ENCODE measurements at regions not wholly inside any gene's neighbourhood (a gene's known extent, or its start where the extent isn't known, plus 50 kb on each side); places are given as distances from the start of the nearest gene placed in this dataset.
"Not testable (repeated sequence)": the region's sequence is repeated elsewhere in the genome, so short reads cannot be mapped to it uniquely, and the experiment has no call there.

DNA sequence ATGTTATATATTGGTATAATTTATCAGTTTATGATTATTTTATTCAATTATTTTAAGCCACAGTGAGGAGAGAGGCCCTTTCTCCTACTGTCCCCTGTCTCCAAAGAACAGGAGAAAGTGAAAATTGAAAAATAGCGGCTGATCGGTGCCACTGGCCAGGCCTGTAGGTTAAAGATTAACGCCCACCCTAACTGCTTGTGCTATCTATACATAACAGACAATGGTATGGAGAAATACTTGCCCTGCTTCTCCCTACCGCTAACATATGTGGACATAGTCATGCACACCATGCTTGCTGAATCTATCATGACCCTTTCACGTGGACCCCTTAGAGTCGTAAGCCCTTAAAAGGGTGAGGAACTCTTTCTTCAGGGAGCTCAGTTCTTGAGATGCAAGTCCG, 67.5 kb downstream of the EIF1AY start:
- no peak for DNase-seq (ENCODE audit: low spot score)
- no peak for FAIRE-seq

GRCh38 chrY:20648265-20648664, 72.7 kb downstream of the EIF1AY start:
- DNase-seq (ENCODE audit: low spot score), result no peak
- no peak for FAIRE-seq

GRCh38 chrY:20648891-20649290, 73.3 kb downstream of the EIF1AY start:
- FAIRE-seq, result peak; percentile 41

DNA sequence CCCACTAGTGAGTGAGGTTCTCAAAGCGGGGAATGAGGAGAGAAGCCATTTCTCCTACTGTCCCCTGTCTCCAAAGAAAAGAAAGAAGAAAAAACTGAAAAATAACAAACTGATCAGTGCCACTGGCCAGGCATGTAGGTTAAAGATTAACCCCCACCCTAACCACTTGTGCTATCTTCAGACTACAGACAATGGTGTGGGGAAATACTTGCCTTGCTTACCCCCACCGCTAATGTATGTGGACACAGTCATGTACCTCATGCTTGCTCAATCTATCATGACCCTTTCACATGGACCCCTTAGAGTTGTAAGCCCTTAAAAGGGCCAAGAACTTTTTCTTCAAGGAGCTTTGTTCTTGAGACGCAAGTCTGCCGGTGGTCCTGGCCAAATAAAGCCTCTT, 75.9 kb downstream of the EIF1AY start:
- no peak for DNase-seq (ENCODE audit: low spot score)
- no peak for FAIRE-seq

More at GRCh38 chrY:20648891-20649290, 73.3 kb downstream of the EIF1AY start:
- not testable (repeated sequence) for DNase-seq (ENCODE audit: low spot score)

DNA sequence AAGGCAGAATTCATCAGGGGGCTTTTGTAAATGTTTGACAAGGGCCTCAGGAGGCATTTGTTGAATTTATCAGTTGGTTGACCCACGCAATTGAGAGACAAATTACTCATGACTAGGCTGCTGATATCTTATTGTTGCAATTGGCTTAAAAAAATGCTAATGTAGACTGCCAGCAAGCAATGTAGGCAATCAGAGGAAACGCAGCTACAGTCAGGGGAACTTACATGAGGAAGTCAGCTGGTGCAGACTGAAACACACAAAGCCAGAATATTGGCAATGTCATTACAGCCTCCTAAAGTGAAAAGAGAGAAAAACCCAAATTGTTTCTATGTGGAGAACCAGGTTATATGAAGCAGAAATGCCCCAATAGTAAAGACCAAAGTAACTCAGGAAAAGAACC, 83.9 kb downstream of the EIF1AY start:
- no peak for DNase-seq (ENCODE audit: low spot score)
- FAIRE-seq, result no peak

DNA sequence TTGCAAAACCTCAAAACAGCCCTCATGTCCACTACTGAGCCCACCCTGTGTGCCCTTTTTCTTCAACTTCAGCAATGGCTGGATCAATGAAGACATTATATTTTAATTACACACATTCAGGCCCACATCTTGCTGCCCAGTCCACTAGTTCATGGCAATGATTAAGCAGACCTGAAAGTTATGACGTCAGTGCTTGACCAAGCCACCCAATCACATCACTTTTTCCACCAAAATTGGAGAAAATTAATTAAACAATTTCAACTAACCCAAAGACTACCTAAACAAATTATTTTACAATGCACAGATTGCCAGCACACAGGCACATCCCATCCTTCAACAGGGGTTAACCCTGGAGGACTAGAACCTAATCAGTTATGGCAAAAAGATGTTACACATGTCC, 86.6 kb downstream of the EIF1AY start:
- DNase-seq (ENCODE audit: low spot score) (no peak), FAIRE-seq (no peak)

DNA sequence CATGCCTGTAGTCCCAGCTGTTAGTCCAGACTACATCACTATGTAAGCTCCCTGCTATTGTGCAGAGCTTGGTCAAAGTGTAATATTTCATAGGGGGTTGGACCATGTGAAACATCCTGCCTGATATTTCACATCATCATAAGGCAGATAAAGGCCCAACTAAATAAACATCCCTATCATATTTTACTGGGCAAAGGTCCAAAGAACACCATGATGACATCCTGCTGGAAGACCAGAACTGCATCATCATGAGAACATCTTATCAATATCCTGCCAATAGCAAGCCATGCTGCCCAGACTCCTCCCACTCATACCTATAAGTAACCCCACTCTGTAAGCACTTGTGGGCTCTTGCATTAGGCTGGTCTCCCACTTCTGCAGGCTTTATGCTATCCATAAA, 88.6 kb downstream of the EIF1AY start:
- no peak for FAIRE-seq
- no peak for DNase-seq (ENCODE audit: low spot score)

DNA sequence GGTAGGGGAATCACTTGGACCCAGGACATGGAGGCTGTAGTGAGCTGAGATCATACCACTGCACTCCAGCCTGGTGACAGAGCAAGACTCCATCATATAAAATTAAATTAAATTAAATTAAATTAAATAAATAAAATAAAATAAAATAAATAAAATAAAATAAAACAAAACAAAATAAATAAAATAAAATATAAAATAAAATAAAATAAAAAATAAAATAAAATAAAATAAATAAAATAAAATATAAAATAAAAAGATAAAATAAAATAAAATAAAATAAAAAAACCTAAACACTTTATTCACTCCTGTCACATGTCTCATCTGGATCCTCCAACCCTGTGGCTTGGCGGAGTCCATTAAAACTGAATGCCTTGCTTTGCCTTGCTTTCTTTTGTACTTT, 89.8 kb downstream of the EIF1AY start:
- FAIRE-seq, result peak; percentile 95
- not testable (repeated sequence) for DNase-seq (ENCODE audit: low spot score)

- DNase-seq (ENCODE audit: low spot score) (no peak), FAIRE-seq (no peak)
Observed at GRCh38 chrY:20681935-20682334, 74.0 kb upstream of the RPS4Y2 start.

DNA sequence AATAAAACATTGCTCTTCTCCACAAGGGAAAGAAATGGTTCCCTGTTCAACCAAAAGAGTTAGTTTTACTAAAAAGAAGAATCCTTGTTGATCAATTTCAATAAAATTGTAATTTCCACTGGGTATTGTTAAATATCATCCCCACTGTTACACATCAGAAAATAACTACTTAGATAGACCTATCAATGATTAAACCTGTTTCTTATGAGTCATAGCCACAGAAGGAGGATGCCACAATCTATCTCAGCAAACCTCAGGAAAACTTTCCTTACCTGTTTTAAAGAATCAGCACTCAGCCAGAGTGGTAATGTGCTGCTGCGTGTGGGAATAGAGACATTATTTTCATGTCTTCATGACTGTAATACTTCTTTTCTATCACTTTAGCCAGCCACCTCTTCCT, 72.5 kb upstream of the RPS4Y2 start:
- DNase-seq (ENCODE audit: low spot score), result peak; percentile 49
- FAIRE-seq, result peak; percentile 88

- FAIRE-seq (no peak), DNase-seq (ENCODE audit: low spot score) (no peak)
Observed at GRCh38 chrY:20686674-20687073, 69.2 kb upstream of the RPS4Y2 start.
